Body of pancreas (tissue), 4 donors: ENCODE measurements at regions not wholly inside any gene's neighbourhood (a gene's known extent, or its start where the extent isn't known, plus 50 kb on each side); places are given as distances from the start of the nearest gene placed in this dataset.

ENCODE experiments used
- ATAC-seq: fragments of 150-250 bp; one replicate; pipeline ENCODE4 v1.9.1; 2016
- DNase-seq, 4 donors: peaks; one replicate each; pipeline ENCODE4 v3.0.0-alpha.2; 2019
- H3K27ac ChIP-seq, 4 donors: fragments of 200-600 bp; sonication (generic); 1 replicate in 3 of 4; 2 replicates in 1 of 4; pipeline versions ENCODE4 v1.5.1 to v1.6.1; 2016 to 2019; ENCODE audit warnings: mild to moderate bottlenecking in 1 of 4, mixed read lengths in 1 of 4, moderate library complexity in 1 of 4
- H3K27me3 ChIP-seq, 2 donors: fragments of 200-600 bp; sonication (generic); one replicate each; pipeline ENCODE4 v1.6.0; 2016; ENCODE audit warnings: mild to moderate bottlenecking in 1 of 2
- H3K36me3 ChIP-seq, 2 donors: fragments of 200-600 bp; sonication (generic); replicated peaks in 1 of 2; 2 replicates each; pipeline ENCODE4 v1.5.1; 2016; ENCODE audit warnings: low read depth in 2 of 2; ENCODE audit not compliant: insufficient read depth in 1 of 2
- H3K4me1 ChIP-seq: fragments of 200-600 bp; sonication (generic); one replicate; pipeline ENCODE4 v1.6.0; 2016
- H3K4me3 ChIP-seq, 2 donors: fragments of 200-600 bp; sonication (generic); 1 replicate in 1 of 2; 2 replicates in 1 of 2; pipeline ENCODE4 v1.5.1; 2016 to 2019
- H3K9me3 ChIP-seq, 3 donors: fragments of 200-600 bp; sonication (generic); 1 replicate in 2 of 3; 2 replicates in 1 of 3; pipeline ENCODE4 v1.5.1; 2016
- POLR2A ChIP-seq, 3 donors: fragments of 450-650 bp; IDR thresholded peaks; one replicate each; pipeline ENCODE4 v1.6.1; 2016; ENCODE audit warnings: antibody characterized with exemption in 3 of 3, mild to moderate bottlenecking in 2 of 3
- WGBS, 2 donors: methylation state at CpG; one replicate each; pipeline ENCODE4 v1.1.5; 2017; 5-methylcytosine and 5-hydroxymethylcytosine counted together
- intact Hi-C: fragments of 100-400 bp; cut with DNase I; formaldehyde crosslinking; loops from one replicate; pipeline ENCODE4 v1.15.1; 2023
- TF ChIP-seq, protein P1 (sequence below), 7 experiments: fragments of 450-650 bp in 4 of 7; fragments of 200-600 bp in 3 of 7; sonication (generic) in 3 of 7; IDR thresholded peaks; one replicate each; pipeline ENCODE4 v1.5.1; 2016 to 2019; ENCODE audit warnings: antibody characterized with exemption in 7 of 7

- H3K36me3 ChIP-seq = no peaks in the 10 kb centered on the region
- ATAC-seq (no peak), DNase-seq (no peak)
- H3K27me3 ChIP-seq = no peaks in the 10 kb centered on the region
- H3K4me1 ChIP-seq = no peaks in the 10 kb centered on the region
- WGBS, 2 donors = 59 to 67% methylated on average over 2 of the region's 2 CpGs
- intact Hi-C loops = no loop called here
- no peak overlapping the region for H3K27ac ChIP-seq
- H3K9me3 ChIP-seq = no peaks in the 10 kb centered on the region
- TF ChIP-seq, protein P1, sequence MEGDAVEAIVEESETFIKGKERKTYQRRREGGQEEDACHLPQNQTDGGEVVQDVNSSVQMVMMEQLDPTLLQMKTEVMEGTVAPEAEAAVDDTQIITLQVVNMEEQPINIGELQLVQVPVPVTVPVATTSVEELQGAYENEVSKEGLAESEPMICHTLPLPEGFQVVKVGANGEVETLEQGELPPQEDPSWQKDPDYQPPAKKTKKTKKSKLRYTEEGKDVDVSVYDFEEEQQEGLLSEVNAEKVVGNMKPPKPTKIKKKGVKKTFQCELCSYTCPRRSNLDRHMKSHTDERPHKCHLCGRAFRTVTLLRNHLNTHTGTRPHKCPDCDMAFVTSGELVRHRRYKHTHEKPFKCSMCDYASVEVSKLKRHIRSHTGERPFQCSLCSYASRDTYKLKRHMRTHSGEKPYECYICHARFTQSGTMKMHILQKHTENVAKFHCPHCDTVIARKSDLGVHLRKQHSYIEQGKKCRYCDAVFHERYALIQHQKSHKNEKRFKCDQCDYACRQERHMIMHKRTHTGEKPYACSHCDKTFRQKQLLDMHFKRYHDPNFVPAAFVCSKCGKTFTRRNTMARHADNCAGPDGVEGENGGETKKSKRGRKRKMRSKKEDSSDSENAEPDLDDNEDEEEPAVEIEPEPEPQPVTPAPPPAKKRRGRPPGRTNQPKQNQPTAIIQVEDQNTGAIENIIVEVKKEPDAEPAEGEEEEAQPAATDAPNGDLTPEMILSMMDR (IDR thresholded peaks at IDR 0.05) = no peak
- no peak for TF ChIP-seq POLR2A (IDR thresholded peaks at IDR 0.05)
- H3K4me3 ChIP-seq = no peak overlapping the region
Observed at GRCh38 chr7:40987571-40987970, 715.3 kb downstream of the INHBA start.

DNA sequence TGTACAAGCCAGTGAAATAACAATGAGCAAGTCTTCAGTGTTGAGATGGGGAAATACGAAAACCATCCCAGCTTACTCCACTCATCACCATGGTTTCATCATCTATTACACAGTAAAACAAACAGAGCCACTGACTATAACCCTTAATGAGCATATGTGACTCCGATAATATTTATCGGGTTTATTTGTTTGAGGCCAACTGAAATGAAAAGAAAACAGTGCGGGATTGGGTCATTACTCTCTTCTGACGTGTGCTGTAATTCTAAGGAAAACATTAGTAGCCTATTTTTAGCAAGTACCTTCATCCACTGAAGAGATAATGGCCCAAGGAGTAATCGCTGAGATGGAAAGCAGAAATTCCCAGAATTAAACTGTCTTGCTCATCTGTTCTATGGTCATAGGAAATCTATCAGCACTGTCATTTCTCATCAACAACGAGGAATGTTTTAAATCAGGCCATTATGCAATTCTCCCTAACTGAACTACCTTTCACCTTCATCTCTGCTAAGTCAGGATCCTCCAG lies 716.5 kb downstream of the INHBA start:
- Histone ChIP-seq H3K4me3 (no peak overlapping the region), H3K4me1 (no peaks in the 10 kb centered on the region), H3K9me3 (no peaks in the 10 kb centered on the region), H3K27me3 (no peaks in the 10 kb centered on the region), H3K27ac (no peak overlapping the region), H3K36me3 (no peaks in the 10 kb centered on the region)
- intact Hi-C loops = no loop called here
- 25 to 38% methylated on average over 7 of the region's 7 CpGs for WGBS, 2 donors
- ATAC-seq (peak; percentile 35), DNase-seq (no peak)
- no peak for TF ChIP-seq POLR2A (IDR thresholded peaks at IDR 0.05)
- TF ChIP-seq, protein P1 (IDR thresholded peaks at IDR 0.05) = no peak

DNA sequence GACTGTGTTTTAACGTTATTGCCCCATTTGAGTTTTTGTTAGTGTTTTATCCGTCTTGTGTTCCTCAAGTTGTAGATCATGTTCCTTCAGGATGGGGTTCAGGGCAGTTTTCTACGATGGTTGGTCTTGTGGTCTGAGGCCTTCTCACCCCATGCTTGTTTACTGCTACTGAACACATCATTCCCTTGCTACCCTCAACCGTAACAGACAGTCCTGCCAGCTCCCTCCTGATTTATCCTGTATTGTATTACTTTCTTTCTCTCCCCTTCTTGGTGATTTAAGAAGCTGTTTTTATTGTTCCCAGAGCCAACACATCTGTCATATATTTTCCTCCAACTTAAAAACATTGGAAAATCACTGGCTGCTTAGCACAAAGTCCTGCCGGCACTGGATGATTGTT lies 719.8 kb downstream of the INHBA start:
- H3K27me3 ChIP-seq = no peaks in the 10 kb centered on the region
- H3K36me3 ChIP-seq = no peaks in the 10 kb centered on the region
- no peak overlapping the region for H3K27ac ChIP-seq
- no peak for TF ChIP-seq POLR2A (IDR thresholded peaks at IDR 0.05)
- TF ChIP-seq, protein P1 (IDR thresholded peaks at IDR 0.05) = no peak
- no peaks in the 10 kb centered on the region for H3K4me1 ChIP-seq
- no peak for ATAC-seq
- 58 to 83% methylated on average over 4 to 5 of the region's 5 CpGs for WGBS, 2 donors
- intact Hi-C loops = no loop called here
- no peaks in the 10 kb centered on the region for H3K9me3 ChIP-seq
- no peak overlapping the region for H3K4me3 ChIP-seq
- DNase-seq = no peak

- Histone ChIP-seq H3K27ac (no peak overlapping the region), H3K4me3 (no peak overlapping the region), H3K9me3 (no peaks in the 10 kb centered on the region), H3K4me1 (no peaks in the 10 kb centered on the region), H3K36me3 (no peaks in the 10 kb centered on the region), H3K27me3 (no peaks in the 10 kb centered on the region)
- 75 to 80% methylated on average over 6 of the region's 6 CpGs for WGBS, 2 donors
- no peak for TF ChIP-seq POLR2A (IDR thresholded peaks at IDR 0.05)
- TF ChIP-seq, protein P1 (IDR thresholded peaks at IDR 0.05) = no peak
- ATAC-seq (no peak), DNase-seq (no peak)
- intact Hi-C loops = no loop called here
Observed at GRCh38 chr7:40979296-40979695, 723.6 kb downstream of the INHBA start.

- DNase-seq (no peak), ATAC-seq (no peak)
- no peaks in the 10 kb centered on the region for H3K36me3 ChIP-seq
- no peaks in the 10 kb centered on the region for H3K9me3 ChIP-seq
- H3K27ac ChIP-seq = no peak overlapping the region
- H3K4me1 ChIP-seq = no peaks in the 10 kb centered on the region
- intact Hi-C loops = no loop called here
- 13 to 14% methylated on average over 1 of the region's 1 CpG for WGBS, 2 donors
- no peak overlapping the region for H3K4me3 ChIP-seq
- no peaks in the 10 kb centered on the region for H3K27me3 ChIP-seq
- no peak for TF ChIP-seq POLR2A (IDR thresholded peaks at IDR 0.05)
- TF ChIP-seq, protein P1 (IDR thresholded peaks at IDR 0.05) = no peak
Observed at GRCh38 chr7:40978047-40978446, 724.8 kb downstream of the INHBA start.
